K562 (cell line): ENCODE measurements at regions not wholly inside any gene's neighbourhood (a gene's known extent, or its start where the extent isn't known, plus 50 kb on each side); places are given as distances from the start of the nearest gene placed in this dataset.

Experiments used
- SMAD4 ChIP-seq: fragments of 250-450 bp; sonication (Bioruptor Pico); conservative IDR thresholded peaks from 2 replicates; pipeline ENCODE4 v1.8.0; 2021; ENCODE audit warnings: inconsistent platforms, mild to moderate bottlenecking, moderate library complexity
- YY1 ChIP-seq, 3 experiments: IDR thresholded peaks; 2 replicates each; pipeline ENCODE4 v1.6.1; 2011; ENCODE audit warnings: low read length in 2 of 3, mild to moderate bottlenecking in 2 of 3, moderate library complexity in 2 of 3, borderline replicate concordance in 1 of 3, control low read depth in 1 of 3, low read depth in 1 of 3; ENCODE audit not compliant: insufficient read depth in 3 of 3, insufficient replicate concordance in 2 of 3, control insufficient read depth in 1 of 3, insufficient read length in 1 of 3; ENCODE audit errors: extremely low read depth in 1 of 3
- ZNF764 ChIP-seq: fragments of 250-450 bp; sonication (Bioruptor Pico); IDR thresholded peaks from 2 replicates; pipeline ENCODE4 v1.4.0; 2020; ENCODE audit warnings: low read depth, mild to moderate bottlenecking, moderate library complexity
- TF ChIP-seq, protein P1 (sequence below): sonication (generic); formaldehyde crosslinking; IDR thresholded peaks from 2 replicates; pipeline ENCODE4 v1.9.0; 2022; ENCODE audit warnings: mild to moderate bottlenecking, missing genetic modification reagents

DNA sequence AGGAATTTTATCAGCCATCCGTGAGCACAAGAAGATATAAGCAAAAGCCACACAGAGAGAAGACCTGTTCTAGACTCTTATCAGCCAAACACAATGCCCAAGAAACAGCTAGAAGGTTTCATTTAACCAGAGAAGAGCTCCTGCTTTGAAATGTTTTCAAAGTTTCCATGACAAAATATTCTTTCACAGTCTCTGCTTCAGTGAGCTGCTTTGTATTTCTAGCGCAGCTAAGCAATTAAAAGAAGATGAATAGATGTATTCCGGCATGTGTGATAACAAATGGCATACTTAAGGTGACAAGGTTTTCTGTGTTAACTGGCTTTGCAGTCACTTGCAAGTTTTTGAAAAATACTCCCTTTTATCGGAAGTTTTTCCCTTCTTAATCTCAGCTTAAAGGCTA lies 78.9 kb upstream of the NXPH1 start:
- no peak for TF ChIP-seq YY1 (IDR thresholded peaks at IDR 0.05; ENCODE audit: borderline replicate concordance in 1 of 3, control insufficient read depth in 1 of 3, extremely low read depth in 1 of 3, insufficient read depth in 3 of 3, insufficient read length in 1 of 3, insufficient replicate concordance in 2 of 3, low read depth in 1 of 3, low read length in 2 of 3)
- TF ChIP-seq ZNF764 (CRISPR knock-in tag) = no peak
- TF ChIP-seq, protein P1, sequence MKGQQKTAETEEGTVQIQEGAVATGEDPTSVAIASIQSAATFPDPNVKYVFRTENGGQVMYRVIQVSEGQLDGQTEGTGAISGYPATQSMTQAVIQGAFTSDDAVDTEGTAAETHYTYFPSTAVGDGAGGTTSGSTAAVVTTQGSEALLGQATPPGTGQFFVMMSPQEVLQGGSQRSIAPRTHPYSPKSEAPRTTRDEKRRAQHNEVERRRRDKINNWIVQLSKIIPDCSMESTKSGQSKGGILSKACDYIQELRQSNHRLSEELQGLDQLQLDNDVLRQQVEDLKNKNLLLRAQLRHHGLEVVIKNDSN (CRISPR knock-in tag) = no peak
- TF ChIP-seq SMAD4 (CRISPR knock-in tag) = no peak
